ENCODE measurements at regions not wholly inside any gene's neighbourhood (a gene's known extent, or its start where the extent isn't known, plus 50 kb on each side); places are given as distances from the start of the nearest gene placed in this dataset.
"Not testable (repeated sequence)": the region's sequence is repeated elsewhere in the genome, so short reads cannot be mapped to it uniquely, and the experiment has no call there.

GRCh38 chr10:64037071-64037661, 516.0 kb downstream of the REEP3 start:
- DNase-seq, result no peak

GRCh38 chr10:64038107-64038506, 516.9 kb downstream of the REEP3 start:
- DNase-seq, result no peak

DNA sequence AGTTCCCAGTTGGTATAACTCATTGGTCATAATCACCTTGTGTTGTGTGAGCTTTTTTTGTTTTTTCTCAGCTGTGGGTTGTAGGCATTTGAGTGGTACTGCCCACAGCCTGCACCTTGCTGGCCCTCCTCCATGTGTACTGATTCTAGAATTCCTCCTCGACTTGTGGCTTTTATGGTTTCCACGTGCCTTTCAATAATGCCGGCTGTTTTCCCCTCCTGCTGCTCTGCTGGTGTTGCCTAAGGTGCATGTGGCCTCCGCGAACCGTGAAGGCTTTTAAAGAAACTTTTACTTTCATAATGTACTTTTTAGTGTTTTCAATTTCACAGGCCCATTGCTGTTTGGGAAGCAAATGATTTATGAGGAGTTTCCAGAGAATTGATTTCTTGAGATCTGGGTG, 518.0 kb downstream of the REEP3 start:
- peak; percentile 56 for DNase-seq

DNA sequence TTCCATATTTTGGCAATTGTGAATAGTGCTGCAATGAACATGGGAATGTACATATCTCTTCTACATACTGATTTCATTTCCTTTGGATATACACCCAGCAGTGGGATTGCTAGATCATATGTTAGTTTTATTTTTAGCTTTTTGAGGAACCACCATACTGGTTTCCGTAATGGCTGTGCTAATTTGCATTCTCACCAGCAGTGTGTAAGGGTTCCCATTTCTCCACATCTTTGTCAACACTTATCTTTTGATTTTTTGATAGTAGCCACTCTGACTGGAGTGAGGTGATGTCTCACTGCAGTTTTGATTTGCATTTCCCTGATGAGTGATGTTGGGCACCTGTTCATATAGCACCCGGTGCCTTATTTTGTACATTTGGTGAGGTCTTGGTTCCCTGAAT, 519.6 kb downstream of the REEP3 start:
- DNase-seq, result peak; percentile 61

DNA sequence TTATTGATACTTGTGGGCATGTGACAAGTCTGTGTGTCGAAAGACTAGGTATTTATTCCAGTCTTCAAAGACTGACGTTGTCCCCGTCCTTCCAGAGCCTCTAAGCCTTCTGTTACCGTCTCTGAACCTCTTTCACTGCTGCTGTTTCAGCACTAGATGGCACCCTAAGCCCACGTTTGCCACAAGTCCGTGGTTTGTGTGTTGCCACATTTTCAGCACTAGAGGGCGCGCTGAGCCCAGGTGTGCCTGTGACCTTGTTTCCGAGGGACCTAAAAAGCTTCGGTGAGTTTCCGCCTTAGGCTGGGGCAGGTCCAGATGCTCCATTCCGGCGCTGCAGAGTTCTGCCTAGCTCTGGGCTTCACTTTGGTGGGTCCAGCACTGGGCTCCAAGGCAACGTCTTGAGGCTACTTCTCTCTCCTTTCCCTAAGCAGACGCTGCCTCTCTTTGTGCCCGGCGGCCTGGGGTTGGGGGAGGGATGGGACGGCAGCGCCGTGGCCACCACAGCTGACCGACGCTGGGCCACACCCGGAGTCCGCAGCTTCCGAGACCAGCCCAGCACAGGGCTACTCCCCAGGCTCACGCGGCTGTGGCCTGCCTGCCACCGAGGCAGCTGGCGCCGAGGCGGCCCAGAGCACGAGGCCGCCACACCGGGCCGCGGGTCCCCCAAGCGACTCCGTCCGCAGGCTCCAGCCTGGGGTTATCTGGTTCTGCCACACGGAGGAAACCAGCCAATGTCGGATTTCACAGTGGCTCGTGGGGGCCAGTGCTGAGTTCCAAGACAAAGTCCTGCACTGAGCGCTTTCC, 520.2 kb downstream of the REEP3 start:
- peak; percentile 81 for DNase-seq

DNA sequence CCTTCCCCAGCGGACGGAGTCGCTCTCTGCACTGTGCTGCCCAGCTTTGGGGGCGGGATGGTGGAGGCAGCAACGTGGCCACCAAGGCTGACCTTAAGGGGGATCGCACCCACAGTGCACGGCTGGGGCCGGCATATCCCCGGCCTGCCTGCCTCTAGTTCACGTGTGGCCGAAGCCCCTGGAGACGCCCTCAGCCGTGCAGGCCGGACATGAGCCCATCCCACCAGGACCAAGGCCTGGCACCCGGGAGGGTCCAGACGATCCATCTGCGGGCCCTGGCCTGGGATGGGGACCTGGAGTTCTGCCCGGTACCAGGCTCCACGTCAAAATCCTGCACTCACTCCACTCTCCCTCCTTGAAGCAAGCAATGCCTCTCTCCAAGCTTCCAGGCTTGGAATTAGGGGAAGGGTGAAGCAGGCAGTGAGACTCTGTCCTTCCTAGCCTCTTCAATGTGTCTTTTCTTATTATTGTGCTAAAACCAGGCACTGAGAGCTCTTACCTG, 520.8 kb downstream of the REEP3 start:
- DNase-seq, result no peak

GRCh38 chr10:64044098-64044497, 522.9 kb downstream of the REEP3 start:
- no peak for DNase-seq

GRCh38 chr10:64044957-64045632, 523.9 kb downstream of the REEP3 start:
- not testable (repeated sequence) for DNase-seq

DNA sequence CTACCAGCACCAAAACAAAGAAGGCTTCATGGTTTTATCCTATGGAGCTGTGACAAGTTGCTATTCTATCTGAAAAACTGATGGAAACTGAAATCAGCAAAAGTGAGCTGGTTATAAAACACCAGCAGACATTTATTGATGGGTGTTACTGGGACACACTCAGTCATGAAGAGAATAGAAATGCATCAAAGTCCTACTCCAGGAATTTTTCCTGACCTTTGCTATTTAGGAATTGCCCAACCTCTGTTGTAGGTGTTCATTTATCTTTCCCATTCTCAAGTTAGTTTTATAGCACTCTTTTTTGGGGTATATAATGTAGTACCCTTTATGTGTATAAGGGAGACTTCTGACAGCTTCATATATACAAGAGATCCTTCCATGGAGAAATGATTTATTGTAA, 533.2 kb downstream of the REEP3 start:
- DNase-seq, result no peak

DNA sequence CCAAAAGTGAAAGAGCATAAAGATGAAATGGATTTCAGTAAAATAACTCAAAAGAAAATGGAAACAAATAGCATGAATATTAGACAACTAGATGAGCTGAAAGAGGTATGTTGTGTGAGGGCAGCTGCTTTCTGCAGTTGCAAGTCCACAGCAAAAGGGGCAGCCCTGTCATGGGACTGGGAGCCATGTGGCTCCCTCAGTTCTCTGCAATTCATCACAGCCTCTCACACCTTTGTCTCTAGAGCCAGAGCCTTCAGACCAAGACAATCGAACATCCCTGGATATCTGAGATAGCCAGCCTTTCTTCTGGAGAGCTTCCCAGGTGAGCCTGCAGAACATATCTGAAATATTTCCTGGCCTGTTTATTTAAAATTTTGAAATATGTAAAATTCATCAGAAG, 538.7 kb downstream of the REEP3 start:
- DNase-seq, result no peak

- no peak for DNase-seq
Observed at GRCh38 chr10:64060389-64060788, 539.2 kb downstream of the REEP3 start.

GRCh38 chr10:64062793-64063192, 541.6 kb downstream of the REEP3 start:
- no peak for DNase-seq

GRCh38 chr10:64067009-64067606, 545.9 kb downstream of the REEP3 start:
- peak; percentile 11 for DNase-seq

DNA sequence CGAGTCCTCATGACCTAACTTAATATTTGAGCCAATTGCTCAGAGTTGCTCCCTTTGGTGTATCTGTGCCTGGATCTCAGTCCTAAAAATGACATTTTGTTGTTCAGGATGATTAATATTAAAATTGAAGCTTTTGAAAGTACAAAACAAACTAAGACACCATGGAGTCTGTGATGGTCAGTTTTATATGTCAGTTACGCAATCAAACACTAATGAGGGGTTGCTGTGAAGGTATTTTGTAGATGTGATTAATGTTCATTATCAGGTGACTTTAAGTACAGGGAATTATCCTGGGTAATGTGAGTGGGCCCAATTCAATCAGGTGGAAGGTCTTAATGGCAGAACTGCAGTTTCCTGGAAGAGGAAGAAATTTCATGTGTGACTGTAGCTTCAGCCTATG, 546.7 kb downstream of the REEP3 start:
- no peak for DNase-seq

- no peak for DNase-seq
Observed at GRCh38 chr10:64070241-64070640, 549.0 kb downstream of the REEP3 start.

DNA sequence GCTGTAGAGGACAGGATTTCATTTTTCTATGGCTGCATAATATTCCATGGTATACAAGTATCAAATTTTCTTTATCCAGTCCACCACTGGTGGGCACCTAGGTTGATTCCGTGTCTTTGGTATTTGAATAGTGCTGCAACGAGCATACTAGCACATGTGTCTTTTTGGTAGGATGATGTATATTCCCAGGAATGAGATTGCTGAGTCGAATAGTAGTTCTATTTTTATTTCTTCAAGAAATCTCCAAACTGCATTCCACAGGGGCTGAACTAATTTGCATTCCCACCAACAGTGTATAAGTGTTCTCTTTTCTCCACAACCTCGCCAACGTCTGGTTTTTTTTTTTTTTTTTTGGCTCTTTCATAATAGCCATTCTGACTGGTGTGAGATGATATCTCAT, 550.0 kb downstream of the REEP3 start:
- DNase-seq, result no peak

- no peak for DNase-seq
Observed at GRCh38 chr10:64075604-64076003, 554.4 kb downstream of the REEP3 start.

DNA sequence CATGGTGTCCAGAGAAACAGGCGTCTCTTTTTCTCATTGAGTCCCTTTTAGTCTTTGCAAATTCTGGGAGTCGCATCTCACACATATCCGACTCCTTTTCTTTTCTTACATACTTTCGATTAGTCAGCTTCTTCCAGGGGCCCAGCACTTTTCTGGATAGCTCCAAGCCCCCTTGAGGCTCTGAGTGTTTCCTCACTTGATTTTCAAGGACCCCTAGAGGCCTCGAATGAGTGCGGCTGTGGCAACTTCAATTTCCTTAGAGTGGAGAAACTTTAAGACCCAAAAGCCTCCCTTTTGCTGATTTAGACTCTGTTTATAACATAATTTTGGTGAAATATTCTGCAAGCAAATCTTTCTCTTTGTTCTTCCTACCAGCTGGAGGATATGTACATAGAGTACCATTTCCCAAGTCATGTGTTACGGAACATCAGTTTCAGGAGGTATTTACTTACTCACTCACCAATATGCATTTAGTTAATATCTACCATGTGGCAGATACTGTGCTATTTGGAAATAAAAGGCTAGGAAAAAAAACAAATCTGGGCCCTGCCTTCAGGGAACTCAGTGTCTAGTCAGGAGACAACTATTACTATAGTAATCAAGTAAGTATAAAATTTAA, 555.2 kb downstream of the REEP3 start:
- DNase-seq, result no peak

DNA sequence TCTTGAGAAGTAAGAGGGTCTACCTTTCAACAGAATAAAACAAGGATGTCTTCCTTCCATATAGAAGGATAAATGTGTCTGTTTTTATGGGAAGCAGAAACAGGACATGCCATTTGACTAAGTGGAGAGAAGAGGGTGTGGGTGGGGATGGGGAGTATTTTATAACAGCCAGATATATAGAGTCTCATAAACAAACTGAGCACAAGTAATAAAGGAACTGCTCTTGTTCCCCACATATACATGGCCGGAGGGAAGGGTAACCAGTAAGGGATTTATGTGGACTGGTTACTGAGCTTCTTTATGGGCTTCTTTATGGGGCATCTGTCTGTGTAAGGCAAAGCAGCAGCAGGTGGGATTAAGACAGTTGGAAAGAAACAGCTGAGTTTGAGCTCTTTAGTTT, 558.1 kb downstream of the REEP3 start:
- no peak for DNase-seq

DNA sequence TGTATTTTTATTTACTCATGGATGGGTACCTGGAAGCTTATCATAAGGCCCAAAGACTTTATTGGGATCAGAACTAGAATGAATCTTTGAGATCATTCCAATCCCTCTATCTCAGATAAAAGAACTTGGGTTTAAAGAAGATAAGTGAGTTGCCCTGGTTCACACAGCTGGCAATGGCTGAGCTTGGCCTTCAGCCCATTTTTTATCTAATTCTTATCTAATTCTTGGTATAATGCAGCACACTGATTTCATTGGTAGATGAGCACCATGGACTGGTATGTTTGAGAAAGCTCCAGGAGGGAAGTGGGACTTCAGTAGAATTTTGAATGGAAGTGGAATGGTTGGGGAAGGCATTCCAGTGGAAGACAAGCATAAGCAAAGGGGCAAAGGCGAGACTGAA, 558.9 kb downstream of the REEP3 start:
- no peak for DNase-seq

DNA sequence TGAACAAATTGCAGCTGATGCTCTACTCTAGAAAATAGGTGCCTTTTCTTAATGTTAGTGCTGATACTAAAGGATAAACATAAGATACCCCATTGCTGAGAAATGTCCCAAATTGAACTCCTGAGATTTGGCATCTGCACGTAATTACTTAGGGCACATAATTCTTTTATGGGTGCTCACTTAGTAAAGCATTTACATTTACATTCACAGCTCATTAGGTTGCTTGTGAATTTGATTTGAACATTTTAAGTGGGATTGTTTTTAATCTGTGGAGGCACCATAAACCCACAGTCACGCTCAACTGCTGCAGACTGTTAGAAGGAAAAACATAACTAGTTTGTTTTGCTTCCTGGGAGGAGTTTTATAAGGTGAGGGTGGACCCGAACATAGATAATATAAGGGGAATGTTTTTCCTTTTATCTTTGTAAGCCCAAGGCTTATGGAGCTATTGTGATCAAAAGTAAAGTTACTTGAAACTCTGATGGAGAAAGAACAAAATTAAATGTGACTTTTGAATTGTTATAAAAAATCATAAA, 560.8 kb downstream of the REEP3 start:
- DNase-seq, result no peak

- no peak for DNase-seq
Observed at GRCh38 chr10:64086083-64086767, 565.0 kb downstream of the REEP3 start.

All from suppressor macrophage treated with lipopolysaccharide for 4 hours (primary cell).